Testis (tissue), 2 donors: ENCODE measurements at regions not wholly inside any gene's neighbourhood (a gene's known extent, or its start where the extent isn't known, plus 50 kb on each side); places are given as distances from the start of the nearest gene placed in this dataset.

Experiments
- POLR2A ChIP-seq: fragments of 450-650 bp; IDR thresholded peaks from one replicate; pipeline ENCODE4 v1.6.1; 2017; ENCODE audit warnings: antibody characterized with exemption, mild to moderate bottlenecking, moderate library complexity
- TF ChIP-seq, protein P1 (sequence below), 3 experiments: fragments of 450-650 bp in 2 of 3; fragments of 200-600 bp in 1 of 3; sonication (generic) in 1 of 3; IDR thresholded peaks; one replicate each; pipeline ENCODE4 v1.5.1; 2016 to 2019; ENCODE audit warnings: antibody characterized with exemption in 3 of 3, mild to moderate bottlenecking in 2 of 3, moderate library complexity in 1 of 3

DNA sequence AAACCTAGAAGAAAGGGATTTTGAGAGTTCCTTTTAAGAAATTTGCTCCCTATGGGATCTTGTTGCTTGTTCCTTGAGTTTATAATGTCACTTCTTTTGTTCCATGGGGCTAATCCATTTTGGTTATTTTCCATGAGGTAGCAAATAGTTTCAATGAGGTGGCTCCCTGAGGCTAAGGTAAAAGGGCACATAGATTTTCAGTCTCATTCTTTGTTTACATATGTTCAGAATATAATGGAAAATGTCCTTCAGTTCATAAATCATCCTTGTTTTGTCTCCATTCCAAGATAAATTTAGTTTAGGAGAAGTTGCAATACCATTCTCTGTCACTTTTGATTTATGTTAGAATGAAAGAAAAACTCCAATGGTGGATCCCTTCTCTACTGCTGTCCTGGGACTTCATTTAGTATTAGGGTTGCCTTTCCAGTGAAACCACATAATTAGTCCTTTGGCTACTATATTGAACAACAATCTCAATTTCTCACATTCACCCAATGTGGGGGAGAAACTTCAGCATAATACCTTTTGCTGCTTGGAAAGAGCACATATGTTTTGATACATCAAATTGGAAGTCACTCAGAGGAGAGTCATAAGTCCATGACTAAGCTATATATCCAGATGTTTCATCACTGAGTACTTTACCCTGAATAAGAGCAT, 80.9 kb upstream of the ADAMTS5 start:
- TF ChIP-seq, protein P1, sequence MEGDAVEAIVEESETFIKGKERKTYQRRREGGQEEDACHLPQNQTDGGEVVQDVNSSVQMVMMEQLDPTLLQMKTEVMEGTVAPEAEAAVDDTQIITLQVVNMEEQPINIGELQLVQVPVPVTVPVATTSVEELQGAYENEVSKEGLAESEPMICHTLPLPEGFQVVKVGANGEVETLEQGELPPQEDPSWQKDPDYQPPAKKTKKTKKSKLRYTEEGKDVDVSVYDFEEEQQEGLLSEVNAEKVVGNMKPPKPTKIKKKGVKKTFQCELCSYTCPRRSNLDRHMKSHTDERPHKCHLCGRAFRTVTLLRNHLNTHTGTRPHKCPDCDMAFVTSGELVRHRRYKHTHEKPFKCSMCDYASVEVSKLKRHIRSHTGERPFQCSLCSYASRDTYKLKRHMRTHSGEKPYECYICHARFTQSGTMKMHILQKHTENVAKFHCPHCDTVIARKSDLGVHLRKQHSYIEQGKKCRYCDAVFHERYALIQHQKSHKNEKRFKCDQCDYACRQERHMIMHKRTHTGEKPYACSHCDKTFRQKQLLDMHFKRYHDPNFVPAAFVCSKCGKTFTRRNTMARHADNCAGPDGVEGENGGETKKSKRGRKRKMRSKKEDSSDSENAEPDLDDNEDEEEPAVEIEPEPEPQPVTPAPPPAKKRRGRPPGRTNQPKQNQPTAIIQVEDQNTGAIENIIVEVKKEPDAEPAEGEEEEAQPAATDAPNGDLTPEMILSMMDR (IDR thresholded peaks at IDR 0.05): no peak
- TF ChIP-seq POLR2A: no peak
